ENCODE measurements at regions not wholly inside any gene's neighbourhood (a gene's known extent, or its start where the extent isn't known, plus 50 kb on each side); places are given as distances from the start of the nearest gene placed in this dataset.

DNA sequence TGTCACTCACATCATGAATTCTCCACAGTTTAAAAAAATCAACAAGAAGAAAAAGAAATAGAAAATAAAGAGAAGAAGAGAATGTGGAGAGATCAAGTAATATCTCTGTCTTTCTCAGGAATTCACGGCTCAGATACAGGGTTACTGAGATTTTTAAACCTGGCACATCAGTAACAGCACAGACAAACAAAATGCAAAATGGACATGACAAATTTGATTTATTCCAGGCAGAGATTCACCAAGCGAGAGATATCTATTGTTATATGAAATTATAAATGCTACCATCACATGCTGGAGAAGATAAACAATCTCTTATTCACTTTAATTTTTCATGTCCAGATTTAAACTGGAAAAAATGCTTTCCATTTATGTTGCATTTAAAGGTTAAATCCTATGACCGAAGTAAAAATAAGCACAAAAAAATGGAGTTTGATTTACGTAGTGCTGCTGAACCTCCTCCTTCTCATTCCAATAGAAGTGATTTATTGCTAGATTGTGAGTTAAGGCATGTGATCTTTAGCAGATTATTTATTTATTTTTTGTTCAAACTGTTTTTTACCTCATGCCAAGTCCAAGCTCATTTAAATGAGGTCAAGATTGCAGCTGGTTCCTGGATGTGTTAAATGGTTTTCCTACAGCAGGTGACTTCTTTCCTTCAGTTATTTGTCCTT is 926.4 kb downstream of the MAT2B start:
- no peaks in the 10 kb centered on the region for H3K9me3 ChIP-seq (ENCODE audit: insufficient read depth, low read length)
- no peak overlapping the region for H3K9ac ChIP-seq (ENCODE audit: low read length)
- TF ChIP-seq CTCF (IDR thresholded peaks at IDR 0.05; ENCODE audit: insufficient read depth, low read length, poor library complexity, severe bottlenecking) (no peak), EZH2phosphoT487 (conservative IDR thresholded peaks at IDR 0.05; ENCODE audit: low read length) (no peak)
- no peak overlapping the region for H2AFZ ChIP-seq (ENCODE audit: low read depth, low read length, severe bottlenecking)
- no peak overlapping the region for H3K4me2 ChIP-seq (ENCODE audit: low read depth, low read length, poor library complexity, severe bottlenecking)
- H3K9me2 ChIP-seq (replicated peaks; ENCODE audit: insufficient read depth, low read length): no peaks in the 10 kb centered on the region
- no peaks in the 10 kb centered on the region for H4K20me1 ChIP-seq (ENCODE audit: low read depth, low read length)
- H3K36me3 ChIP-seq (ENCODE audit: low read length): no peaks in the 10 kb centered on the region
- no peaks in the 10 kb centered on the region for H3F3A ChIP-seq (ENCODE audit: insufficient read depth)
- no peak overlapping the region for H3K4me3 ChIP-seq (ENCODE audit: insufficient read depth, low read length, poor library complexity, severe bottlenecking)
- H3K27me3 ChIP-seq (ENCODE audit: low read length): no peaks in the 10 kb centered on the region
- no peaks in the 10 kb centered on the region for H3K79me2 ChIP-seq (ENCODE audit: insufficient read depth, low read length)
- no peak overlapping the region for H3K27ac ChIP-seq (ENCODE audit: low read depth, low read length)

GRCh38 chr5:164433106-164433870 is 927.9 kb downstream of the MAT2B start:
- H3K27me3 ChIP-seq (ENCODE audit: low read length): no peaks in the 10 kb centered on the region
- no peak overlapping the region for H3K4me3 ChIP-seq (ENCODE audit: insufficient read depth, low read length, poor library complexity, severe bottlenecking)
- no peak overlapping the region for H3K9ac ChIP-seq (ENCODE audit: low read length)
- no peaks in the 10 kb centered on the region for H3K79me2 ChIP-seq (ENCODE audit: insufficient read depth, low read length)
- no peaks in the 10 kb centered on the region for H3K9me2 ChIP-seq (replicated peaks; ENCODE audit: insufficient read depth, low read length)
- no peaks in the 10 kb centered on the region for H3K36me3 ChIP-seq (ENCODE audit: low read length)
- no peak for TF ChIP-seq EZH2phosphoT487 (conservative IDR thresholded peaks at IDR 0.05; ENCODE audit: low read length)
- H3F3A ChIP-seq (ENCODE audit: insufficient read depth): no peaks in the 10 kb centered on the region
- no peak overlapping the region for H3K27ac ChIP-seq (ENCODE audit: low read depth, low read length)
- no peak overlapping the region for H3K4me2 ChIP-seq (ENCODE audit: low read depth, low read length, poor library complexity, severe bottlenecking)
- no peak overlapping the region for H2AFZ ChIP-seq (ENCODE audit: low read depth, low read length, severe bottlenecking)
- no peaks in the 10 kb centered on the region for H3K9me3 ChIP-seq (ENCODE audit: insufficient read depth, low read length)
- H4K20me1 ChIP-seq (ENCODE audit: low read depth, low read length): no peaks in the 10 kb centered on the region

DNA sequence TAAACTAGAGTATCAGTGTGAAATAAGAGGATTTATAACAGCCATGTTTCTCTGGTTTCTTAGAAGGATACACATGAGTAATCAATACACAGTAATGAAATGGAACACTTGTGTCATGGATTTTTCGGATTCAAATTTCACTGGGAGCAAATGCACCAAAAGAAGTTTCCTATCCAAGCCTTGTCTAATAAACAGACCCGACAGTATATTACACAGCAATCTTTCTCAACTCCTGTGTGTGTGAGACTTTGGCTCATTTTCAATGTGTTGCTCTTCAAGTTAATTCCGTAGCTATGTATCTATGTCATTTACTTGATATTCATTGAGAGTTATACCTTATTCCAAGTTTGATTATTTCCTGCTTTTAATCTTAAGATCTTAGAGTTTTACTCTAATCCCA is 930.2 kb downstream of the MAT2B start:
- no peaks in the 10 kb centered on the region for H4K20me1 ChIP-seq (ENCODE audit: low read depth, low read length)
- H3K9me3 ChIP-seq (ENCODE audit: insufficient read depth, low read length): no peaks in the 10 kb centered on the region
- H3K4me2 ChIP-seq (ENCODE audit: low read depth, low read length, poor library complexity, severe bottlenecking): no peak overlapping the region
- no peaks in the 10 kb centered on the region for H3K27me3 ChIP-seq (ENCODE audit: low read length)
- no peak for TF ChIP-seq EZH2phosphoT487 (conservative IDR thresholded peaks at IDR 0.05; ENCODE audit: low read length)
- H3K4me3 ChIP-seq (ENCODE audit: insufficient read depth, low read length, poor library complexity, severe bottlenecking): no peak overlapping the region
- no peaks in the 10 kb centered on the region for H3K9me2 ChIP-seq (replicated peaks; ENCODE audit: insufficient read depth, low read length)
- no peak overlapping the region for H3K27ac ChIP-seq (ENCODE audit: low read depth, low read length)
- H3K36me3 ChIP-seq (ENCODE audit: low read length): no peaks in the 10 kb centered on the region
- no peak overlapping the region for H3K9ac ChIP-seq (ENCODE audit: low read length)
- H2AFZ ChIP-seq (ENCODE audit: low read depth, low read length, severe bottlenecking): no peak overlapping the region
- H3K79me2 ChIP-seq (ENCODE audit: insufficient read depth, low read length): no peaks in the 10 kb centered on the region
- H3F3A ChIP-seq (ENCODE audit: insufficient read depth): no peaks in the 10 kb centered on the region

DNA sequence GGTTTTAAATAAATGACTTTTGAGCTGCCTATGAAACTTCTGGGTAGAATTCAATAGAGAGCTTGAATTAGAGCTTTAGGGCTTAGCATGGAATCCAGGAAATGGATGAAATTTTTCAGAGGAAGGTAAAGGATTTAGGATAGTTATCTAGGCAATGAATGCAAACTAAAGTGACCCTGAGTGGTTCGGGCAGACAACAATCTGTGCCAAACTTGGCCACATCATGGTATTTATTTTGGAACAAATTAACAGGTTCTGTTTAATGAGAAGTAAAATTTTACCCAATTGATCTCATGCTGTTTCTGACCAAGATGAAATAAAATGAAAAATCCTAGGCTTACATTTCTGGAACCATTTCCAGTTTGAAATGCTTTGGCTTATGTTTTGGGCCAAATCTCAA is 934.4 kb downstream of the MAT2B start:
- Histone ChIP-seq H3K4me3 (ENCODE audit: insufficient read depth, low read length, poor library complexity, severe bottlenecking) (no peak overlapping the region), H3K27me3 (ENCODE audit: low read length) (no peaks in the 10 kb centered on the region), H3K27ac (ENCODE audit: low read depth, low read length) (no peak overlapping the region), H3K4me2 (ENCODE audit: low read depth, low read length, poor library complexity, severe bottlenecking) (no peak overlapping the region), H3K9me3 (ENCODE audit: insufficient read depth, low read length) (no peaks in the 10 kb centered on the region), H3K36me3 (ENCODE audit: low read length) (no peaks in the 10 kb centered on the region), H2AFZ (ENCODE audit: low read depth, low read length, severe bottlenecking) (no peak overlapping the region), H3K79me2 (ENCODE audit: insufficient read depth, low read length) (no peaks in the 10 kb centered on the region), H3K9ac (ENCODE audit: low read length) (no peak overlapping the region), H3K9me2 (replicated peaks; ENCODE audit: insufficient read depth, low read length) (no peaks in the 10 kb centered on the region), H4K20me1 (ENCODE audit: low read depth, low read length) (no peaks in the 10 kb centered on the region), H3F3A (ENCODE audit: insufficient read depth) (no peaks in the 10 kb centered on the region)
- TF ChIP-seq CTCF (IDR thresholded peaks at IDR 0.05; ENCODE audit: insufficient read depth, low read length, poor library complexity, severe bottlenecking) (no peak), EZH2phosphoT487 (conservative IDR thresholded peaks at IDR 0.05; ENCODE audit: low read length) (no peak)

All from SU-DHL-6 (cell line).